Esophagus muscularis mucosa (tissue), 4 donors: ENCODE measurements at regions not wholly inside any gene's neighbourhood (a gene's known extent, or its start where the extent isn't known, plus 50 kb on each side); places are given as distances from the start of the nearest gene placed in this dataset.

Experiments used
- CTCF ChIP-seq, 3 experiments: fragments of 200-600 bp in 2 of 3; fragments of 450-650 bp in 1 of 3; sonication (generic) in 2 of 3; IDR thresholded peaks; one replicate each; pipeline ENCODE4 v1.5.1; 2017 to 2019; ENCODE audit warnings: antibody characterized with exemption in 3 of 3, mild to moderate bottlenecking in 2 of 3, moderate library complexity in 1 of 3
- EP300 ChIP-seq: sonication (generic); formaldehyde crosslinking; IDR thresholded peaks from one replicate; pipeline ENCODE4 v1.6.1; 2017; ENCODE audit warnings: antibody characterized with exemption
- POLR2A ChIP-seq: fragments of 450-650 bp; IDR thresholded peaks from one replicate; pipeline ENCODE4 v1.6.1; 2017; ENCODE audit warnings: antibody characterized with exemption, moderate library complexity, mild to moderate bottlenecking, low read depth
- POLR2AphosphoS5 ChIP-seq, 2 donors: sonication (generic); formaldehyde crosslinking; IDR thresholded peaks; one replicate each; pipeline ENCODE4 v1.6.1; 2017; ENCODE audit warnings: antibody characterized with exemption in 2 of 2

- no peak for TF ChIP-seq CTCF (IDR thresholded peaks at IDR 0.05)
- no peak for TF ChIP-seq POLR2A
- no peak for TF ChIP-seq POLR2AphosphoS5 (IDR thresholded peaks at IDR 0.05)
- no peak for TF ChIP-seq EP300
These were observed 119.6 kb downstream of the IER5 start for GRCh38 chr1:181208083-181208482.
